ENCODE measurements at regions not wholly inside any gene's neighbourhood (a gene's known extent, or its start where the extent isn't known, plus 50 kb on each side); places are given as distances from the start of the nearest gene placed in this dataset.

- H3K27ac ChIP-seq (ENCODE audit: low read depth, low read length), result no peak overlapping the region
- ChIA-PET CTCF (no interaction called here), POLR2A (no interaction called here)
- H3K9me3 ChIP-seq (ENCODE audit: control insufficient read depth, insufficient read depth, low read length), result no peaks in the 10 kb centered on the region
- H3K27me3 ChIP-seq (ENCODE audit: control insufficient read depth, insufficient read depth, low read length), result no peaks in the 10 kb centered on the region
- H3K4me3 ChIP-seq (ENCODE audit: low read depth, low read length), result no peak overlapping the region
- no peak for TF ChIP-seq CTCF (IDR thresholded peaks at IDR 0.05; ENCODE audit: low read depth, low read length)
- no peak for DNase-seq (ENCODE audit: low read depth, low spot score)
These were observed 125.4 kb downstream of the LRIG3 start for GRCh38 chr12:58794859-58795258.

- TF ChIP-seq CTCF (IDR thresholded peaks at IDR 0.05; ENCODE audit: low read depth, low read length), result no peak
- ChIA-PET CTCF (no interaction called here), POLR2A (no interaction called here)
- Histone ChIP-seq H3K4me3 (ENCODE audit: low read depth, low read length) (no peak overlapping the region), H3K27ac (ENCODE audit: low read depth, low read length) (no peak overlapping the region), H3K9me3 (ENCODE audit: control insufficient read depth, insufficient read depth, low read length) (no peaks in the 10 kb centered on the region), H3K27me3 (ENCODE audit: control insufficient read depth, insufficient read depth, low read length) (no peaks in the 10 kb centered on the region)
- DNase-seq (ENCODE audit: low read depth, low spot score), result no peak
These were observed 124.5 kb downstream of the LRIG3 start for GRCh38 chr12:58795825-58796224.

DNA sequence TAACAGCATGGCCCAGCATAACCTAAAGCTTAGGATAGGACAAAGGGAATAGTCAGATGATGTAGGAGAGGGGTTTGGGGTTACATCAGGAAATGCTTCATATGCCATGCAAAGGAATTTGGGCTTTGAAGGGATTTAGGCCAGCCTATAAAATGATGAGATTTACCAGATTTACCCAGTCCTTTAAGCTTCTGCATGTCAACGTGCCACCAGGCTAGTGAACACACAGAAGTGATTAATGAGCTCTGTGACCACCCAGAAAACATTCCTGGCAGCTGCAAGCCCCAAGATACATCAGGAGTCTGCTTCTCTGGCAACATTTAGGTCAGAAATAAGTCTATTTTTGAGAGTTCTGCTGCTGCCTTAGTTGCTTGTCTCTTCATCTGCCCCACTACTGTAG, 118.3 kb downstream of the LRIG3 start:
- ChIA-PET POLR2A (no interaction called here), CTCF (no interaction called here)
- DNase-seq (ENCODE audit: low read depth, low spot score), result no peak
- TF ChIP-seq CTCF (IDR thresholded peaks at IDR 0.05; ENCODE audit: low read depth, low read length), result no peak
- Histone ChIP-seq H3K4me3 (ENCODE audit: low read depth, low read length) (no peak overlapping the region), H3K27me3 (ENCODE audit: control insufficient read depth, insufficient read depth, low read length) (no peaks in the 10 kb centered on the region), H3K27ac (ENCODE audit: low read depth, low read length) (no peak overlapping the region), H3K9me3 (ENCODE audit: control insufficient read depth, insufficient read depth, low read length) (no peaks in the 10 kb centered on the region)

- no peak overlapping the region for H3K27ac ChIP-seq (ENCODE audit: low read depth, low read length)
- TF ChIP-seq CTCF (IDR thresholded peaks at IDR 0.05; ENCODE audit: low read depth, low read length), result no peak
- peak; percentile 59 for DNase-seq (ENCODE audit: low read depth, low spot score)
- ChIA-PET POLR2A (no interaction called here), CTCF (no interaction called here)
- no peaks in the 10 kb centered on the region for H3K9me3 ChIP-seq (ENCODE audit: control insufficient read depth, insufficient read depth, low read length)
- H3K27me3 ChIP-seq (ENCODE audit: control insufficient read depth, insufficient read depth, low read length), result no peaks in the 10 kb centered on the region
- no peak overlapping the region for H3K4me3 ChIP-seq (ENCODE audit: low read depth, low read length)
These were observed 116.4 kb downstream of the LRIG3 start for GRCh38 chr12:58803908-58804307.

GRCh38 chr12:58804749-58805148, 115.6 kb downstream of the LRIG3 start:
- Histone ChIP-seq H3K27ac (ENCODE audit: low read depth, low read length) (no peak overlapping the region), H3K9me3 (ENCODE audit: control insufficient read depth, insufficient read depth, low read length) (no peaks in the 10 kb centered on the region), H3K27me3 (ENCODE audit: control insufficient read depth, insufficient read depth, low read length) (no peaks in the 10 kb centered on the region), H3K4me3 (ENCODE audit: low read depth, low read length) (no peak overlapping the region)
- TF ChIP-seq CTCF (IDR thresholded peaks at IDR 0.05; ENCODE audit: low read depth, low read length), result peak; percentile 33; the same call in 1 of the 2 replicates
- ChIA-PET POLR2A (no interaction called here), CTCF (interaction anchor here (0.7 kb wide), 1 partner anchor 147 kb away, joined by 3 read pairs; no protein-coding TSS in a partner anchor)
- DNase-seq (ENCODE audit: low read depth, low spot score), result no peak
